CD4-positive, alpha-beta memory T cell (primary cell): ENCODE measurements at regions not wholly inside any gene's neighbourhood (a gene's known extent, or its start where the extent isn't known, plus 50 kb on each side); places are given as distances from the start of the nearest gene placed in this dataset.

ENCODE experiments used
- CTCF ChIA-PET: fragments of 350-600 bp; sonication (Branson Sonifier 250); formaldehyde crosslinking; loops from one replicate; lab custom pipeline; 2021; ENCODE audit warnings: inconsistent platforms; ENCODE audit not compliant: partially characterized antibody; lab: Charles Lee
- POLR2A ChIA-PET: fragments of 350-600 bp; sonication (Branson Sonifier 250); formaldehyde crosslinking; loops from one replicate; lab custom pipeline; 2021; ENCODE audit not compliant: partially characterized antibody; lab: Charles Lee
- DNase-seq, 5 donors: peaks; one replicate each; pipeline versions ENCODE4 v3.0.0 to v3.0.0-alpha.2; 2020 to 2022; ENCODE audit warnings: mixed read lengths in 1 of 5
- H3K27ac ChIP-seq: one replicate; pipeline ENCODE4 v1.7.0; 2013; ENCODE audit warnings: low read depth, low read length
- H3K27me3 ChIP-seq: 2 replicates; pipeline ENCODE4 v1.7.0; 2013; ENCODE audit warnings: mild to moderate bottlenecking, low read length, moderate library complexity; ENCODE audit not compliant: insufficient read depth
- H3K36me3 ChIP-seq: 2 replicates; pipeline ENCODE4 v1.7.0; 2013; ENCODE audit warnings: mild to moderate bottlenecking, low read length, moderate library complexity; ENCODE audit not compliant: insufficient read depth
- H3K4me1 ChIP-seq: 2 replicates; pipeline ENCODE4 v1.7.0; 2013; ENCODE audit warnings: mild to moderate bottlenecking, low read length, moderate library complexity; ENCODE audit not compliant: insufficient read depth
- H3K4me3 ChIP-seq, 2 donors: one replicate each; pipeline ENCODE4 v1.7.0; 2013; ENCODE audit warnings: low read length in 2 of 2, mild to moderate bottlenecking in 1 of 2
- H3K9me3 ChIP-seq, 2 donors: one replicate each; pipeline ENCODE4 v1.7.0; 2013; ENCODE audit warnings: low read length in 2 of 2, control low read depth in 1 of 2; ENCODE audit not compliant: control insufficient read depth in 1 of 2
- H3K27ac Mint-ChIP-seq, 7 donors: one replicate each; pipeline ENCODE4 v1.8.0; 2020 to 2021; ENCODE audit warnings: mixed read lengths in 7 of 7, mild to moderate bottlenecking in 6 of 7, inconsistent platforms in 3 of 7, moderate library complexity in 3 of 7
- H3K27me3 Mint-ChIP-seq, 2 donors: one replicate each; pipeline ENCODE4 v1.8.0; 2020 to 2021; ENCODE audit warnings: mixed read lengths in 2 of 2
- H3K36me3 Mint-ChIP-seq, 2 donors: one replicate each; pipeline ENCODE4 v1.8.0; 2020 to 2021; ENCODE audit warnings: mixed read lengths in 2 of 2, inconsistent platforms in 1 of 2, mild to moderate bottlenecking in 1 of 2
- H3K4me1 Mint-ChIP-seq, 4 donors: one replicate each; pipeline ENCODE4 v1.8.0; 2020 to 2021; ENCODE audit warnings: mixed read lengths in 4 of 4, mild to moderate bottlenecking in 1 of 4
- H3K4me3 Mint-ChIP-seq, 8 donors: one replicate each; pipeline ENCODE4 v1.8.0; 2020 to 2021; ENCODE audit warnings: mixed read lengths in 8 of 8, mild to moderate bottlenecking in 7 of 8, moderate library complexity in 6 of 8, inconsistent platforms in 3 of 8
- H3K9me3 Mint-ChIP-seq, 8 donors: one replicate each; pipeline ENCODE4 v1.8.0; 2020 to 2021; ENCODE audit warnings: mixed read lengths in 8 of 8, mild to moderate bottlenecking in 5 of 8, inconsistent platforms in 3 of 8, moderate library complexity in 1 of 8
- intact Hi-C: fragments of 100-400 bp; cut with micrococcal nuclease; formaldehyde crosslinking; loops from one replicate; pipeline ENCODE4 v1.15.1; 2023

- no peaks in the 10 kb centered on the region for H3K4me1 ChIP-seq
- DNase-seq, result no peak
- Mint-ChIP-seq H3K36me3 (no peaks in the 10 kb centered on the region), H3K27ac (no peak overlapping the region), H3K4me1 (no peaks in the 10 kb centered on the region), H3K27me3 (peaks cover 1 to 6% of the 10 kb centered on the region in 2 donors), H3K9me3 (peaks cover 0 to 4% (median 0%) of the 10 kb centered on the region in 8 donors), H3K4me3 (no peak overlapping the region)
- ChIA-PET CTCF (no interaction called here), POLR2A (no interaction called here)
- H3K27ac ChIP-seq, result no peak overlapping the region
- H3K9me3 ChIP-seq, result no peaks in the 10 kb centered on the region
- no peaks in the 10 kb centered on the region for H3K27me3 ChIP-seq
- intact Hi-C loops, result no loop called here
- H3K36me3 ChIP-seq, result no peaks in the 10 kb centered on the region
- H3K4me3 ChIP-seq, result no peak overlapping the region
Measured at GRCh38 chr12:29051221-29051620, 97.9 kb upstream of the FAR2 start.

DNA sequence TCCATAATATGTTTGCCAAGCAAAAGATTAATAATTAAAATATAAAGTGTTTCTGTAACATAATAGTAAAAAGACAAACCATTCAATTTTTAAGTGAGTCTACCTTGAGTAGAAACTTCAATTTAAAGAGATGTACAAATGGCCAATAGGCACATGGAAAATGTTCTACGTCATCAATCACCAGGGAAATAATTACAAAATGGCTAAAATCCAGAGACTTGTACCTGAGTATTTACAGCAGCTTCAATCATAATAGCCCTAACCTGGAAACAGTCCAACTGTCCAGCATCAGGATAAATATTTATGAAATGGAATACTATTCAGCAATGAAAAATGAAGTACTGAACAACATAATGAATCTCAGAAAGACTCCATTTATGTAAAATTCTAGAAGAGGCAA, 95.5 kb upstream of the FAR2 start:
- Histone ChIP-seq H3K4me1 (no peaks in the 10 kb centered on the region), H3K27me3 (no peaks in the 10 kb centered on the region), H3K36me3 (no peaks in the 10 kb centered on the region), H3K27ac (no peak overlapping the region), H3K9me3 (no peaks in the 10 kb centered on the region), H3K4me3 (no peak overlapping the region)
- CTCF ChIA-PET, result no interaction called here
- Mint-ChIP-seq H3K4me3 (no peak overlapping the region), H3K27me3 (peaks cover 1 to 7% of the 10 kb centered on the region in 2 donors), H3K9me3 (peaks cover 0 to 4% (median 0%) of the 10 kb centered on the region in 8 donors), H3K27ac (no peak overlapping the region), H3K4me1 (no peaks in the 10 kb centered on the region), H3K36me3 (no peaks in the 10 kb centered on the region)
- POLR2A ChIA-PET, result no interaction called here
- no peak for DNase-seq
- intact Hi-C loops, result no loop called here

GRCh38 chr12:29054858-29055663, 94.0 kb upstream of the FAR2 start:
- no peaks in the 10 kb centered on the region for H3K4me1 Mint-ChIP-seq
- H3K36me3 ChIP-seq, result no peaks in the 10 kb centered on the region
- H3K9me3 ChIP-seq, result no peaks in the 10 kb centered on the region
- intact Hi-C loops, result no loop called here
- CTCF ChIA-PET, result no interaction called here
- no peaks in the 10 kb centered on the region for H3K36me3 Mint-ChIP-seq
- H3K4me3 ChIP-seq, result no peak overlapping the region
- no peaks in the 10 kb centered on the region for H3K4me1 ChIP-seq
- no peak overlapping the region for H3K27ac ChIP-seq
- no peak overlapping the region for H3K4me3 Mint-ChIP-seq
- no peak overlapping the region for H3K27ac Mint-ChIP-seq
- peaks cover 0 to 4% (median 0%) of the 10 kb centered on the region in 8 donors for H3K9me3 Mint-ChIP-seq
- DNase-seq, result no peak
- peaks cover 4 to 11% of the 10 kb centered on the region in 2 donors for H3K27me3 Mint-ChIP-seq
- POLR2A ChIA-PET, result no interaction called here
- H3K27me3 ChIP-seq, result no peaks in the 10 kb centered on the region

DNA sequence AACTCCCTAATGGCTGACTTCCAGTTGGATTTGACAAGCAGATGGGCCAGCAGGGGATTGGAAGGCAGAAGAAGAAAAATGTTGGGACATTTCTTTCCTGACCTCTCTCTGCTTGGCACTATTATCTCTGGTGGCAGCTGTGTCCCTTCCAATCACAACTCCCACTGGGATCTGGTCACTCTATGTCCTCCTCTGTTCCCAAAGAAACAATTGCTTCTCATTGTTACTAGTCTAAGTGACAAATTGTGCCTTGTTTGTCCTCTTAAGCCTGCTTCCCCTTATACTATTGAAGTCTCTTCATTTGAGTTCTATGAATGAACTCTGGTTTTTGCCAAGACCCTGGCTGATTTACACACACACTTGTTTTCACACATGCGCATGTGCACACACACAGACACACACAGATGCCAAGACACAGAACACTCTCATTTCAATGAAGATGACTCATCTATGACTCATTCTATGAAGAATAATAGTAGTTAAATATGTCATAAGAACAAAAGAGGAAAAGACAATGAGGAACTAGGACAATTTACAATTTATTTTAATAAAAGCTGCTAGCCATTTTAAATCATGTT, 83.0 kb upstream of the FAR2 start:
- H3K4me3 ChIP-seq, result no peak overlapping the region
- peaks cover 0 to 5% (median 1%) of the 10 kb centered on the region in 8 donors for H3K9me3 Mint-ChIP-seq
- peaks cover 4 to 22% of the 10 kb centered on the region in 2 donors for H3K27me3 Mint-ChIP-seq
- no peaks in the 10 kb centered on the region for H3K9me3 ChIP-seq
- H3K27ac Mint-ChIP-seq, result no peak overlapping the region
- no peak overlapping the region for H3K4me3 Mint-ChIP-seq
- no peaks in the 10 kb centered on the region for H3K27me3 ChIP-seq
- no peaks in the 10 kb centered on the region for H3K4me1 Mint-ChIP-seq
- DNase-seq, result peak in 1 of 5 donors; percentile 16
- H3K4me1 ChIP-seq, result no peaks in the 10 kb centered on the region
- no peaks in the 10 kb centered on the region for H3K36me3 ChIP-seq
- ChIA-PET POLR2A (no interaction called here), CTCF (interaction anchor here (1.7 kb wide), 1 partner anchor 252 kb away, joined by 7 read pairs; no protein-coding TSS in a partner anchor)
- intact Hi-C loops, result no loop called here
- H3K36me3 Mint-ChIP-seq, result no peaks in the 10 kb centered on the region
- no peak overlapping the region for H3K27ac ChIP-seq

DNA sequence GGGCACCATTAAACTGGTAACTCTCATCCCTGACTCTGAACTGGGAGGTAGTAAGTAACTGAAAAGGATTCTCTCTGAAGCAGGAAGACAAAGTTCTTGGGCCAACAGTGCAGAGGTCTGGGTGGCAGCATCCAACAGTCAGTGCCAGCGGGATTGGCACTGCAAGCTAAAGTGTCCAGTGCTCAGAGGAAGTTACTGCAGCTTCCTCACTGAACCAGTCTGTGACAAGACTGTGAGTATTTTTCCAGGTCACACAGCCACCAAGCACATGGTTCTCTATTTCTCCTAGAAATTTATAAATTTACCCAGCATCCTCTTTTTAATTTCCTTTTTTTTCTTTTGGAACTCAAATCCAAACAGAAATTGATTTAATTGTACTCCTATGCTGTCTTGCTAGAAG, 81.6 kb upstream of the FAR2 start:
- Mint-ChIP-seq H3K9me3 (no peaks in the 10 kb centered on the region), H3K27me3 (peaks cover 4 to 20% of the 10 kb centered on the region in 2 donors)
- CTCF ChIA-PET, result interaction anchor here (1.7 kb wide), 1 partner anchor 250 kb away, joined by 7 read pairs; no protein-coding TSS in a partner anchor

DNA sequence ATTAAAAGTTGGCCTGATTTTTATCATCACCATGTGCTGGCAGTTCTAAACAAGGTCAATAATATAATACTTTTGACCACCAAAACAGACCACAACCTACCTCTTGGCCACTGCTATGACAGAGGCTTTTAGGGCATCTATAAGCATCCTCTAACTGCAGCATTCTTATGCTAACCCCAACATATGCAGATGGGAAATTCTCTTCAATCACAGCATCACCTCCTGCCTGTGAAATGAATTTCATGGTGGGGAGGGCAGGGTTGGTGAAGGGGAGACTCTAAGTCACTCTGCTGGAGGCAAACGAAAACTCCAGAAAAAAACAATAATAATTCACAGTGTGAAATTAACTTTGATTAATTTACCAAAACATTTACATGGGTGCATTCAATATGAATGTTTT, 78.8 kb upstream of the FAR2 start:
- Histone ChIP-seq H3K27ac (no peak overlapping the region), H3K4me3 (no peak overlapping the region), H3K9me3 (no peaks in the 10 kb centered on the region), H3K4me1 (no peaks in the 10 kb centered on the region), H3K36me3 (no peaks in the 10 kb centered on the region), H3K27me3 (no peaks in the 10 kb centered on the region)
- intact Hi-C loops, result loop anchor here (10.0 kb wide), 1 partner anchor 1774 kb away; no protein-coding TSS in a partner anchor
- no peak for DNase-seq
- Mint-ChIP-seq H3K36me3 (no peaks in the 10 kb centered on the region), H3K27ac (no peak overlapping the region), H3K27me3 (peaks cover 16 to 23% of the 10 kb centered on the region in 2 donors), H3K4me3 (no peak overlapping the region), H3K4me1 (peaks cover 0 to 2% (median 0%) of the 10 kb centered on the region in 4 donors), H3K9me3 (no peaks in the 10 kb centered on the region)
- POLR2A ChIA-PET, result no interaction called here
- CTCF ChIA-PET, result no interaction called here

More for the DNA sequence above, 81.6 kb upstream of the FAR2 start:
- Mint-ChIP-seq H3K4me1 (no peaks in the 10 kb centered on the region), H3K27ac (no peak overlapping the region), H3K4me3 (no peak overlapping the region), H3K36me3 (no peaks in the 10 kb centered on the region)
- no peak overlapping the region for H3K4me3 ChIP-seq
- no peaks in the 10 kb centered on the region for H3K4me1 ChIP-seq
- DNase-seq, result no peak
- H3K27me3 ChIP-seq, result no peaks in the 10 kb centered on the region
- no peaks in the 10 kb centered on the region for H3K36me3 ChIP-seq
- H3K27ac ChIP-seq, result no peak overlapping the region
- intact Hi-C loops, result no loop called here
- no peaks in the 10 kb centered on the region for H3K9me3 ChIP-seq
- POLR2A ChIA-PET, result no interaction called here

DNA sequence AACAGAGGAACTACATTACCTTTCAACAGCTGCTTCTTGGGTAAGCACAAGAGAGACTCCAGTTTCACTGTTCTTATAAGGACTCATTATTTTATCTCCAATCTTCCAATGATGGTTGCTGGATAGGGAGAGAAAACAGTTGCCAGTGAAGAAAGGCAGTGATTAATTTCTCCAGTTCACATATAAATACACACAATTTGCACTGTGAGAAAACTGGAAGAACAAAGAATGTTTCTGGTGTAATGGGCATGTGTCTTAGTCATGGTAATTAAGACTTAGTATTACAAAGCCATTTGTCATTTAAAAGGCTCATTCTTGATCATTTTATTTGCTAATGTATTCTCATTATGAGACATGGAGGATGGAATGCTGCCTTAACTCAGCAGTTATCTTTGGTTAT, 78.0 kb upstream of the FAR2 start:
- Mint-ChIP-seq H3K4me3 (no peak overlapping the region), H3K9me3 (no peaks in the 10 kb centered on the region), H3K36me3 (no peaks in the 10 kb centered on the region), H3K4me1 (peaks cover 0 to 2% (median 0%) of the 10 kb centered on the region in 4 donors), H3K27me3 (peaks cover 16 to 23% of the 10 kb centered on the region in 2 donors), H3K27ac (no peak overlapping the region)
- no peaks in the 10 kb centered on the region for H3K4me1 ChIP-seq
- CTCF ChIA-PET, result interaction anchor here (0.7 to 8.4 kb wide), 5 partner anchors 9 to 249 kb away, joined by 3 to 137 read pairs (median 5); no protein-coding TSS in a partner anchor
- H3K9me3 ChIP-seq, result no peaks in the 10 kb centered on the region
- intact Hi-C loops, result loop anchor here (10.0 kb wide), 1 partner anchor 1774 kb away; no protein-coding TSS in a partner anchor
- POLR2A ChIA-PET, result no interaction called here
- no peak overlapping the region for H3K27ac ChIP-seq
- no peak for DNase-seq
- H3K36me3 ChIP-seq, result no peaks in the 10 kb centered on the region
- H3K4me3 ChIP-seq, result no peak overlapping the region
- no peaks in the 10 kb centered on the region for H3K27me3 ChIP-seq
